ENCODE measurements at regions not wholly inside any gene's neighbourhood (a gene's known extent, or its start where the extent isn't known, plus 50 kb on each side); places are given as distances from the start of the nearest gene placed in this dataset.

DNA sequence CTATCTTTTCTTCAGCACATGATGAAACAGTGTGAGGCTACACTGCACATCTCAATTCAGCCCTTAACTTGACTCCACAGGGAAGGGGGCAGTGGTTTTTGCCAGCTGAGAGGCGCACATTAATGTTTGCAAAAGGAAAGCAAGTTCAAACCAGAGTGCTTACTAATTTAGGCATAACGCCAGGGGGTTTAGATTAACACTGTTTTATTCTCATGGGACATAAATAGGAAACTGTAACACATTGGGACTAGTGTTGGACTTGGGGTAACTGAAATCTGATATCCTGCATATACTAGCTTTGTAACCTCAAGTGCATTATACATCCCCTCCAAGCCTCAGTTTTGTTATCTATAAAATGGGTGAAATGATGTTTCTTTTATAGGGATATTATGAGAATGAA is 821.2 kb upstream of the ID2 start:
- ChIA-PET CTCF (no interaction called here), POLR2A (no interaction called here)
- H3K27me3 Mint-ChIP-seq (ENCODE audit: insufficient read depth, unreplicated experiment), result peaks cover 11% of the 10 kb centered on the region
- Histone ChIP-seq H3K27me3 (replicated peaks; ENCODE audit: control insufficient read depth, insufficient read depth, low read length) (no peaks in the 10 kb centered on the region), H3K9me3 (no peaks in the 10 kb centered on the region), H3K4me3 (ENCODE audit: low read depth, low read length) (no peak overlapping the region), H3K4me1 (no peaks in the 10 kb centered on the region), H3K36me3 (ENCODE audit: control insufficient read depth, insufficient read depth, low read length) (no peaks in the 10 kb centered on the region)
- no peak overlapping the region for H3K4me3 Mint-ChIP-seq (ENCODE audit: unreplicated experiment)
- H3K9me3 Mint-ChIP-seq (ENCODE audit: unreplicated experiment), result peaks cover 3% of the 10 kb centered on the region
- DNase-seq, result no peak
- H3K4me1 Mint-ChIP-seq (ENCODE audit: low read depth, unreplicated experiment), result no peaks in the 10 kb centered on the region
- H3K27ac Mint-ChIP-seq (ENCODE audit: unreplicated experiment), result no peak overlapping the region
- TF ChIP-seq, protein P1, sequence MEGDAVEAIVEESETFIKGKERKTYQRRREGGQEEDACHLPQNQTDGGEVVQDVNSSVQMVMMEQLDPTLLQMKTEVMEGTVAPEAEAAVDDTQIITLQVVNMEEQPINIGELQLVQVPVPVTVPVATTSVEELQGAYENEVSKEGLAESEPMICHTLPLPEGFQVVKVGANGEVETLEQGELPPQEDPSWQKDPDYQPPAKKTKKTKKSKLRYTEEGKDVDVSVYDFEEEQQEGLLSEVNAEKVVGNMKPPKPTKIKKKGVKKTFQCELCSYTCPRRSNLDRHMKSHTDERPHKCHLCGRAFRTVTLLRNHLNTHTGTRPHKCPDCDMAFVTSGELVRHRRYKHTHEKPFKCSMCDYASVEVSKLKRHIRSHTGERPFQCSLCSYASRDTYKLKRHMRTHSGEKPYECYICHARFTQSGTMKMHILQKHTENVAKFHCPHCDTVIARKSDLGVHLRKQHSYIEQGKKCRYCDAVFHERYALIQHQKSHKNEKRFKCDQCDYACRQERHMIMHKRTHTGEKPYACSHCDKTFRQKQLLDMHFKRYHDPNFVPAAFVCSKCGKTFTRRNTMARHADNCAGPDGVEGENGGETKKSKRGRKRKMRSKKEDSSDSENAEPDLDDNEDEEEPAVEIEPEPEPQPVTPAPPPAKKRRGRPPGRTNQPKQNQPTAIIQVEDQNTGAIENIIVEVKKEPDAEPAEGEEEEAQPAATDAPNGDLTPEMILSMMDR (IDR thresholded peaks at IDR 0.05; ENCODE audit: insufficient read depth in 1 of 2, low read depth in 1 of 2, low read length in 1 of 2, severe bottlenecking in 1 of 2, unreplicated experiment in 1 of 2), result no peak
- H3K36me3 Mint-ChIP-seq (ENCODE audit: insufficient read depth, unreplicated experiment), result no peaks in the 10 kb centered on the region
- intact Hi-C loops (cut with micrococcal nuclease; ENCODE audit: unreplicated experiment), result no loop called here
- BruUV-seq (replicated peaks), result no TSS peak

DNA sequence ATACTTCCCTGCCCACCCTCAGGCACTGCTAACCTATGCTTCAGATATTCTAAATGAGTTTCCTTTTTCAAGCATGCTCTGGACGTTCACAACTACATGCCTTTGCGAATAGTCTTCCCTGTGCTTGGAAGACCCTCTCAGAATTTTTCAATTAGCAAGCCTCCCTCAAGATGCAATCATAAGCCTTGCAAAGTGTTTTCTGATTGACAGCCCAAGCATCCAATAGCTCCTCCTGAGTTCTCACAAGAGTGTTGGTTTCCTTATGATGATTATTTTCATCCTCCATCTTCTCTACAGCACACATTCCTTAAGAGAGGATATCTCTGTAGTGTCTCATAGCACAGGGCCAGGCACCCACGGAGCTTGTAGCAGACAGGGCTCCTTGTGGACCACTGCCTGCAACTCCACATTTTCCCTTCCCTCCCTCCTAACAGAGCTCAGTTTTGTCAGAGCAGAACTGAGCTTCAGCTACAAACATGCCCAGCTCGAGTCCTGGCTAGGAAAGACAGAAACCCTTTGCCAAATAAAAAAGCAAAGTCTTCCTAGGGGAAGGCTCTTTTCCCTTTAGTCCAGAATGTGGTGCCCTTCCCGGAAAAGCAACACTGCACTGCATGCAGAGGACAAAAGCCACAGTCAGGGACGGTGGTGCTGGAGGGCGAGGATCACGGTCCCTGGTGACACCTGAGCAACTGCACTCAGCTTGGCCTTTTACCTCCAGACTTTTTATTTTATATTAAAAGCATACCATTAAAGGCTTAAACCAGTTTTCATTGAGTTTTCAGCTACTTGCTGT is 819.8 kb upstream of the ID2 start:
- Mint-ChIP-seq H3K27me3 (ENCODE audit: insufficient read depth, unreplicated experiment) (peaks cover 11% of the 10 kb centered on the region), H3K9me3 (ENCODE audit: unreplicated experiment) (no peaks in the 10 kb centered on the region), H3K4me1 (ENCODE audit: low read depth, unreplicated experiment) (no peaks in the 10 kb centered on the region), H3K4me3 (ENCODE audit: unreplicated experiment) (no peak overlapping the region), H3K36me3 (ENCODE audit: insufficient read depth, unreplicated experiment) (no peaks in the 10 kb centered on the region), H3K27ac (ENCODE audit: unreplicated experiment) (no peak overlapping the region)
- CTCF ChIA-PET, result no interaction called here
- H3K9me3 ChIP-seq, result no peaks in the 10 kb centered on the region
- H3K4me3 ChIP-seq (ENCODE audit: low read depth, low read length), result no peak overlapping the region
- no peak for DNase-seq
- TF ChIP-seq, protein P1 (IDR thresholded peaks at IDR 0.05; ENCODE audit: insufficient read depth in 1 of 2, low read depth in 1 of 2, low read length in 1 of 2, severe bottlenecking in 1 of 2, unreplicated experiment in 1 of 2), result no peak
- POLR2A ChIA-PET, result no interaction called here
- H3K27me3 ChIP-seq (replicated peaks; ENCODE audit: control insufficient read depth, insufficient read depth, low read length), result no peaks in the 10 kb centered on the region
- intact Hi-C loops (cut with micrococcal nuclease; ENCODE audit: unreplicated experiment), result no loop called here
- BruUV-seq (replicated peaks), result no TSS peak
- no peaks in the 10 kb centered on the region for H3K4me1 ChIP-seq
- H3K36me3 ChIP-seq (ENCODE audit: control insufficient read depth, insufficient read depth, low read length), result no peaks in the 10 kb centered on the region

DNA sequence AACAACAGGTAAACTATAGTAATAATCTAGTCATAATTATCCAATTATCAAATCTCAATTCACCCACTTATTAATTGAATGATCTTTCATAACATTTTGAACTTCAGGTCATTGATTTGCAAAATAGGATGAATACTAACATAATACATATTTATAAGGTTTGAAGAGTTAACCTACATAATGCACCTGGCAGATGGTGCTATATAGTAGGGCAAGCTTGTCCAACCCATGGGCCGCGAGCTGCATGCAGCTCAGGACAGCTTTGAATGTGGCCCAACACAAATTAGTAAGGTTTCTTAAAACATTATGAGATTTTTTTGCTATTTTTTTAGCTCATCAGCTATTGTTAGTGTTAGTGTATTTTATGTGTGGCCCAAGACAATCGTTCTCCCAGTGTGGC is 815.8 kb upstream of the ID2 start:
- Histone ChIP-seq H3K36me3 (ENCODE audit: control insufficient read depth, insufficient read depth, low read length) (no peaks in the 10 kb centered on the region), H3K9me3 (no peaks in the 10 kb centered on the region), H3K4me3 (ENCODE audit: low read depth, low read length) (no peak overlapping the region), H3K4me1 (no peaks in the 10 kb centered on the region), H3K27me3 (replicated peaks; ENCODE audit: control insufficient read depth, insufficient read depth, low read length) (no peaks in the 10 kb centered on the region; the same call in 1 of the 2 replicates)
- no peak overlapping the region for H3K27ac Mint-ChIP-seq (ENCODE audit: unreplicated experiment)
- DNase-seq, result no peak
- no peak overlapping the region for H3K4me3 Mint-ChIP-seq (ENCODE audit: unreplicated experiment)
- no TSS peak for BruUV-seq (replicated peaks)
- peaks cover 11% of the 10 kb centered on the region for H3K27me3 Mint-ChIP-seq (ENCODE audit: insufficient read depth, unreplicated experiment)
- H3K4me1 Mint-ChIP-seq (ENCODE audit: low read depth, unreplicated experiment), result no peaks in the 10 kb centered on the region
- POLR2A ChIA-PET, result no interaction called here
- H3K9me3 Mint-ChIP-seq (ENCODE audit: unreplicated experiment), result no peaks in the 10 kb centered on the region
- intact Hi-C loops (cut with micrococcal nuclease; ENCODE audit: unreplicated experiment), result no loop called here
- no peaks in the 10 kb centered on the region for H3K36me3 Mint-ChIP-seq (ENCODE audit: insufficient read depth, unreplicated experiment)
- CTCF ChIA-PET, result no interaction called here
- TF ChIP-seq, protein P1 (IDR thresholded peaks at IDR 0.05; ENCODE audit: insufficient read depth in 1 of 2, low read depth in 1 of 2, low read length in 1 of 2, severe bottlenecking in 1 of 2, unreplicated experiment in 1 of 2), result no peak

All from Caco-2 (cell line).